G401 (cell line): ENCODE measurements at regions not wholly inside any gene's neighbourhood (a gene's known extent, or its start where the extent isn't known, plus 50 kb on each side); places are given as distances from the start of the nearest gene placed in this dataset.

Experiments used
- DNase-seq: peaks from one replicate; pipeline ENCODE4 v3.0.0-alpha.2; 2015; ENCODE audit warnings: low spot score
- in situ Hi-C: cut with HindIII; loops from 2 replicates; pipeline ENCODE4 v1.10.0; 2016; ENCODE audit warnings: low sequenced_read_pairs, mixed read lengths

DNA sequence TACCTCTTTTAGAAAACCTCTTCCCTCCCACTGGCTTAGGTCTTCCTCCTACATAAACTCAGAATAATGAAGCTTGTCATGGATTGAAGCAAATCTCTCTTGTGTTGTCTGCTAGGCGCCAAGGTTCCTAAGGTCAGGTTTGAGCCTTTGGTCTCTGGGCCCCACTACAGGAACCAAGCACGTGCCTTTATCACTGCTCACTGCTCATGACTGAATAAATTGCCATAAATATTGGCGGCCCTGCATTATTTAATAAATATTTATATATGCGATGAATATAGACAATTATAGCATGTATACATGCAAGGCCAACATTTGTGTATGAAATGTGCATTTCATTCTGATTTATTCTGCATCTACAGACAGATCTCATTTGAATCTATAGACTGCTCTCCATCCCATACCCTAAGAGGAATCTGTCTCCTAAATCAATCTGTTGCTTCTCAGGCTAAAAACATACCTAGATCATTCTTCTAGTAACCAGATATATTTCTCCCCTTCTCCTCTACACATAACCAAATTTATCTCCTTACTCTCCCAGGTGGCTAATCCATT, 1717.6 kb upstream of the TENM3 start:
- no peak for DNase-seq
- in situ Hi-C loops, result no loop called here

DNA sequence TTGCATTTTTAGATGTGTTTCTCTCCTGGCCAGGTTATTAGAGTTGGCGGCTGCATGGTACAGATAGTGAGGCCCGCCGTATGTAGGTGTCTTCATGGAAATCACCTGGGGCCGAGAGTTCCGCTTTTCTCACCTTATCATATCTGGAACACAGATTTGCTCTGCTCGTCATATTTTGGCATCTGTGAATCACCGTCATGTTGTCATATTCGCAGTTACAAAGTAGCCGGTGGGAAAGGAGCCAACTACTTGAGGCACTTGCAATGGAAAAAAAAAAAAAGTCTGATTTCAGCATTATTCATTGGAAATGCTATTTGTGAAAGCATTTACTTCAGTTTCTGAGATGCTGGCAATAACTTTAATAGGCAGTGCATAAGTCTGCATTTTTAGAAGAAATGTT, 1715.2 kb upstream of the TENM3 start:
- in situ Hi-C loops, result no loop called here
- no peak for DNase-seq

DNA sequence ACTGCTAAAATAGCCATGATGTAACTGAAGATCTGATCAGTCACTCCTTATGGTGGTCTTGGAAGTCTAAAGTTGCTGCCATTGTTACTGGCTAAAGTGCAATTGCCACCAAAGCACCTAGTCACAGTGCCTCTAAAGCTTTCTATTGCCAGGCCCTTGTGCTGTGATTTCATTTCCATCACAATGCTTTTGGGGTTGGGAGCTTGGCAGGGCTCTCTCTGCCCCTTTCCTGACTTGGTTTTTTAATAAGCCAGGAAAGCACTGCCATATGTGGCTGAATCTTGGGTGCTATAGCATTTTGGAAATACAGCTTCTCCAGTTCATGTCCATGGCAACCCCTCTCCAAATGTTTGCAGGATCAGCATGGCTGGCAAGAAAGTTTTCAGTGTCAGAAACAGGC, 1712.4 kb upstream of the TENM3 start:
- no peak for DNase-seq
- in situ Hi-C loops, result no loop called here

- in situ Hi-C loops, result no loop called here
- DNase-seq, result no peak
Observed at GRCh38 chr4:180532691-180533090, 1710.5 kb upstream of the TENM3 start.

DNA sequence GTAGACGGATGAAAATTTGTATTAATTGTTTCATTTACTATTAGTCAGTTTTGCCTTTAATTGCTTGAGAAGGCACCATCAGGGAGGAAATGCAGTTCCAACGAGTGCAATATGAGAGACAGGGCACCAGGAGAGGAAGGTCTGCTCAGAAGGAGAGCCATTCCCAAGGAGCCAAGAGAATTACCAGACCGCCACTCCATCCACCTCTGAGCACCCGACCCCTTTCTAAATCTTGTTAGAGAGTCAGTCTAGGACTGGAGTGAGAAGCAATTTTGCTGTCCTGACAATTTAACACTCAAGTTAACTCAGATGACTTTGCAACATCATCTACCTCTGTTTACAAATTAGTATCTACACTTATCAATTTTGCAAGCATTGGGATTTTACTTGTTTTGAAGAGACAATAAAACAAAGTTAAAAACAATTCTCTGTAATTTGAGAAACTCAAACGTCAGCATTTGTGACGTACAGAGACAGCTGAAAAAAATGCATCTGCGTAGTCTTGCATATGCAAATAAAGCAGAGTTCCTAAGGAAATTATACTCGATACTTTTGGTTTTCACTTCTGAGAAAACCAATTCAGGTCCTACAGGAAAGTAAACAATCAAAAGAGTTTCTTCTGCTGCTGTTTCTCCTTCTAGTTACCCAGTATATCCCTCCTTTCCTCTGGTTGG, 1704.7 kb upstream of the TENM3 start:
- DNase-seq, result no peak
- in situ Hi-C loops, result no loop called here

DNA sequence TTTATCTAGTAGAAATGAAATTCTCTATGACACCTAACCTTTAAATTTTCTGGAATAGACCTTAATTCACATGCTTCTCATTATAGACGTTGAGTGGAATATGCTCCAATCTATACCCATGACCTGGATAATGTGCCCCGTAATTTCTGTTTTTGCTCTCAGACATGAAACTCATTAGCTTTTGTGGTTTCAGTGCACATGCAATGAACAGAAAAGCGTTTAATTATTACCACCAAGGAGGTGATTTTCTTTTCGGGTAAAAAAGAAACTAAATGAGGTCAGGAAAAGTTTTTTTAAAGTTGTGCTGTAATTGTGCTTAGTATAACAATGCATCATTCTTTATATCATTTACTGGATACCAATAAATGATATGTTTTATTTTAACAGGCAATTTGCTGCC, 1703.9 kb upstream of the TENM3 start:
- in situ Hi-C loops, result no loop called here
- DNase-seq, result no peak

- in situ Hi-C loops, result no loop called here
- no peak for DNase-seq
Observed at GRCh38 chr4:180541678-180542077, 1701.5 kb upstream of the TENM3 start.

- in situ Hi-C loops, result no loop called here
- DNase-seq, result peak; percentile 6
Observed at GRCh38 chr4:180542445-180543100, 1700.6 kb upstream of the TENM3 start.

- DNase-seq, result no peak
- in situ Hi-C loops, result no loop called here
Observed at GRCh38 chr4:180550106-180550505, 1693.1 kb upstream of the TENM3 start.

- DNase-seq, result no peak
- in situ Hi-C loops, result no loop called here
Observed at GRCh38 chr4:180557348-180557747, 1685.9 kb upstream of the TENM3 start.

DNA sequence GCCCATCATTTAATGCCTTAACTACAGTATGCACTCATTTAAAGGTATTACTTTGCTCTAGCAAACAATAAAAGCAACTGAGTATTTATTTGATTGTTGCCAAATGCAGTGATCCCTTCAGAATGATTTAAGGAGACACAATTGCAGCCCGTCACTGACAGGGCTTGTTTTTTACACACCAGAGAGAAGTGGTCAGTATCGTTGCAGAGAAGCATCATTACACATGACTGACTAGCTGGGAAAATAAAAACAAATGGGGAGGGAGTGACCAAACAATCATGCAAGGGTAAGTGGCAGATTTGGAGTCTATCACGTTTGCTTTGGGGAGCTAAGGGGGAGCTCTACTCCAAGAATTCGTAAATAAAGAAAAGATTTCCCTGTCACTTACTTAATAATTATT, 1685.3 kb upstream of the TENM3 start:
- DNase-seq, result no peak
- in situ Hi-C loops, result no loop called here

- in situ Hi-C loops, result no loop called here
Observed at GRCh38 chr4:180558427-180558826, 1684.8 kb upstream of the TENM3 start.

GRCh38 chr4:180560896-180561295, 1682.3 kb upstream of the TENM3 start:
- in situ Hi-C loops, result no loop called here
- no peak for DNase-seq

More at GRCh38 chr4:180558427-180558826, 1684.8 kb upstream of the TENM3 start:
- no peak for DNase-seq

- in situ Hi-C loops, result no loop called here
- no peak for DNase-seq
Observed at GRCh38 chr4:180564026-180564425, 1679.2 kb upstream of the TENM3 start.

DNA sequence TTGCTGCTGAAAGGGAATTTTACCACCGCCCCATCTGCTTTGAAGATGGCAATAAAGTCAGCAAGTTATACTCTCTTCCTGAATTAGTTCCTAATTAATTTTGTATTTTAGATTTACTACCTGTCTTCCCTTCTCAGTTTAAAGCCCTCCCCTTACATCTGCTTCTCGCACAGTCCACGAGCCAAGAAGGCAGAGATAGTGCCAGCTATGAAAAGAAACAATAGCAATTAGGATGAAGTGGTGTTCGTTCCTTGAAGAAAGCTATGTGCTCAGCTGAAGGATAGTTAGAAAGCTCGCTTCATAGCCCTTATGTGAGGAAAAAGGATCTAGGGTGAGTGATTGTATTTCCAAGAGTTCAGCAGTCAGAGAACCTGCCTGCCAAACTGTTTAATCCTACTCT, 1678.8 kb upstream of the TENM3 start:
- no peak for DNase-seq
- in situ Hi-C loops, result no loop called here

DNA sequence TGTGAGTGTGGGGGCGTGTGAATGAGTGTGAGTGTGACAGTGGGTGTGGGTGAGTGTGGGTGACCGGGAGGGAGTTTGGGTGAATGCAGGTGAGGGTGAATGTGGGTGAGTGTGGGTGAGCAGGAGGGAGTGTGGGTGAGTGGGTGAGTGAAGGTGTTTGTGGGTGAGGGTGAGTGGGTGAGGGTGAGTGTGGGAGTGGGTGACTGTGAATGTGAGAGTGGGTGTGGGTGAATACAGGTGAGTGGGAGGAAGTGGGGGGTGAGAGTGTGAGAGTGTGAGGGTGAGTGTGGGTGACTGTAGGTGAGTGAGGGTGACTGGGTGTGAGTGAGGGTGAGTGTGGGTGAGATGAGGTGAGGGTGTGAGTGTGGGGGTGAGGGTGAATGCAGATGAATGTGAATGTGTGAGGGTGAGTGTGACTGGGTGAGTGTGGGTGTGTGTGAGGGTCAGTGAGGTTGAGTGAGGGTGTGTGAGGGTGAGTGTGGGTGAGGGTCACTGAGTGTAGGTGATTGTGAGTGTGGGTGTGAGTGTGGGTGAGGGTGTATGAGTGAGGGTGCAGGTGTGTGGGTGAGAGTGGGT, 1677.3 kb upstream of the TENM3 start:
- DNase-seq, result no peak
- in situ Hi-C loops, result no loop called here

- DNase-seq, result no peak
- in situ Hi-C loops, result no loop called here
Observed at GRCh38 chr4:180566492-180566891, 1676.7 kb upstream of the TENM3 start.

- DNase-seq, result no peak
- in situ Hi-C loops, result no loop called here
Observed at GRCh38 chr4:180567080-180567479, 1676.1 kb upstream of the TENM3 start.

DNA sequence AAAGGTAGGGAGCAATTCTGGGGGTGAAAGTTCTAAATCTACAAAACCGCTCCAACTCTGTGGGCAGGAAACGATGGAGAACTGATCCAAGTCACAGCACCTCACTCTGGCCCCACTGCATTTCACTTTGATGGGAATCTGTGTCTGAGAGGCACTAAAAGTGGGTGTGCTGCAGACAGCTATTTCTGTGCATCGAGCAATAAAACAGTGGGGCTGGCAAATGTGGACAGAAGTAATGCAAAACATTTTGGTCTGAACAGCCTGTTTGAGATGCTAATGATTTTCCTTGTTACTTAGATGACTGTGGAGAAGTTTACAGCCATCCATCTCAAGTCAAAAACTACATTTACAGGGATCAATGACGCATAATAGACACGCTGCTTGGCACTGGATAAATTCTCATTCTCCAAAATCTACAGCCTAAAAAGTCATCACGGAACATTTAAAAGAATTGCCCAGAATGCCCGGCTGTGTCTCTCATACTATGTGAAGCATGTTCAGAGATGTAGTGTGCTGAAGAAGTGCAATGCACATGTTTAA, 1671.6 kb upstream of the TENM3 start:
- DNase-seq, result no peak
- in situ Hi-C loops, result no loop called here

- no peak for DNase-seq
- in situ Hi-C loops, result no loop called here
Observed at GRCh38 chr4:180578175-180578574, 1665.0 kb upstream of the TENM3 start.
